ENCODE measurements at regions not wholly inside any gene's neighbourhood (a gene's known extent, or its start where the extent isn't known, plus 50 kb on each side); places are given as distances from the start of the nearest gene placed in this dataset.
"Not testable (repeated sequence)": the region's sequence is repeated elsewhere in the genome, so short reads cannot be mapped to it uniquely, and the experiment has no call there.

- not testable (repeated sequence) for DNase-seq
Observed at GRCh38 chr15:77861997-77862635, 215.4 kb downstream of the TBC1D2B start.

DNA sequence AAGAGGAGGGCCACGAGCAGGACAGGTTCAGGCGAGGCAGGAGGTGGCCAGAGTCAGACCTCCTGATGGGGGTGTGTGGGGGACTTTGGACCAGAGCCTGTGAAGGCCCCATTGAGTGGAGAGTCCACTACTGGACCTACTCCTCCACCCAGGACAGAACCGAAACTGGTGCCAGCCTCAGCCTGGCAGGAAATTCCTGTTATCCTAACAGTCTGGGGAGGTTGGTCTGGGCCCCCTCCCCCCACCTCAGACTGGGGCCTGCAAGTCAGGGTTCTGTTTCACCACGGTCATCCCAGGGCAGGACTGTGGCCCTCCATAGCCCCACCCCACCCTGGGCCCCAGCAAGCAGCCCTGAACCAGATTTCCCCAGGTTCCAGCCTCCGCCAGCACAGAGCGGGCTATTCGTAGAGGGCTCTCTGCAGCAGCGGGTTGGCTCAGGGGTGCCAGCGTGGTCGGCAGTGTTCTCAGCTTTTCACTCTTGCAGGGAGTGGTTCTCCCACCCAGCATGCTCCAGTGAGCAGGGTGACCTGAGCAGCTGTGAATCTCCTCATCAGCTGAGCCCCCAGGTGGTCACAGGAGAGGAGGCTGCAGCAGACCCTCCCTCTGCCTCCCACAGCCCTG, 217.3 kb downstream of the TBC1D2B start:
- DNase-seq: no peak

GRCh38 chr15:77859491-77860060, 217.9 kb downstream of the TBC1D2B start:
- DNase-seq: no peak

- no peak for DNase-seq
Observed at GRCh38 chr15:77858792-77859490, 218.6 kb downstream of the TBC1D2B start.

- no peak for DNase-seq
Observed at GRCh38 chr15:77857419-77857818, 220.1 kb downstream of the TBC1D2B start.

DNA sequence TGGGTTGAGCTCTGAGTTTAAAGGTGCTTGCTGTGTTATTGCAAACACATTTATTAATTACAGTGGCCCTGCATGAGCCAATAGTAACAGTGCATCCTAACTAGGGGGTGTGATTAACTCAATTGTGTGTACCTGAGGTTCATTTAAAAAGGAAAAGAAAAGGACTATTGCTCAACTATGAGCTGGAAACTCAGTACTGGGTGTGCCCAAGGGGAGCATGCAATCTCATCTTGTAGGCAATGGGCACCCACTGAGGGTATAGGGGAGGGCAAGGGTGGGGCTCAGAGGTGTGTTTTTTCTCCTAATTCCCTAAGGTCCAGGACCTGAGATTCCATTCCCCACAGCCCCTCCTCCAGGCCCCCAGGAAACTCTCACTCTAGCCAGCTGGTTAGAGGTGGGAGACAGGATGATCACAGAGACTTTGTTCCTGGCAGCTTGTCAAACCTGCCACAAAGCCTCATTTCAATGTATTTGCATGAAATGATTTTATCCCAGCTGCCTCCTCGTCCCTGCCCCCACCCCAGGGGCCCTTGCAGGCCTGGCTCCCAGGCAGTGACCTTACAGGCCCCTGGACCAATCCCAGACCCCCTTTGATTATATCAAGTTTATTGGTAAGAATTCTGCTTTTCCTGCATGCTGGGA, 220.7 kb downstream of the TBC1D2B start:
- DNase-seq: no peak

- no peak for DNase-seq
Observed at GRCh38 chr15:77855871-77856270, 221.6 kb downstream of the TBC1D2B start.

DNA sequence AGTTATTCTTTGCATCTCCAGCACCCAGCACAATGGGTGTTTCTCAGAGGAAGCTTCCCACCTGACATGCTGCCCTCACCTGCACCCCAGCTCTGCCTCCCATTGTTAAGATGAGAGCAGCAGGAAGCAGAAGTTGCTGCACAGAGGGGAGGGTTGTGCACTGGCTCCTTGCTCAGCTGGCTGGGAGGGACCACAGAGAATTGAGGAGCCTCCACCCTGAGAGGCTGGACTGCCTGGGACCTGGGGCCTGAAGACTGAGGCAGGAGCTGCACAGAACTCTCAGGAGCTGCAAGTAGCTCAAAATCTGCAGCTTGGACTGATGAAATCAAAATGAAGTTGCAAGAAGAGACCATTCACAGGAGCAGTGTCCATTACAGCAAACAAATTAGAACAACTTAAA, 222.3 kb upstream of the LINGO1 start:
- DNase-seq: no peak

- DNase-seq: no peak
Observed at GRCh38 chr15:77853910-77854309, 221.2 kb upstream of the LINGO1 start.

GRCh38 chr15:77853008-77853328, 220.3 kb upstream of the LINGO1 start:
- DNase-seq: no peak

DNA sequence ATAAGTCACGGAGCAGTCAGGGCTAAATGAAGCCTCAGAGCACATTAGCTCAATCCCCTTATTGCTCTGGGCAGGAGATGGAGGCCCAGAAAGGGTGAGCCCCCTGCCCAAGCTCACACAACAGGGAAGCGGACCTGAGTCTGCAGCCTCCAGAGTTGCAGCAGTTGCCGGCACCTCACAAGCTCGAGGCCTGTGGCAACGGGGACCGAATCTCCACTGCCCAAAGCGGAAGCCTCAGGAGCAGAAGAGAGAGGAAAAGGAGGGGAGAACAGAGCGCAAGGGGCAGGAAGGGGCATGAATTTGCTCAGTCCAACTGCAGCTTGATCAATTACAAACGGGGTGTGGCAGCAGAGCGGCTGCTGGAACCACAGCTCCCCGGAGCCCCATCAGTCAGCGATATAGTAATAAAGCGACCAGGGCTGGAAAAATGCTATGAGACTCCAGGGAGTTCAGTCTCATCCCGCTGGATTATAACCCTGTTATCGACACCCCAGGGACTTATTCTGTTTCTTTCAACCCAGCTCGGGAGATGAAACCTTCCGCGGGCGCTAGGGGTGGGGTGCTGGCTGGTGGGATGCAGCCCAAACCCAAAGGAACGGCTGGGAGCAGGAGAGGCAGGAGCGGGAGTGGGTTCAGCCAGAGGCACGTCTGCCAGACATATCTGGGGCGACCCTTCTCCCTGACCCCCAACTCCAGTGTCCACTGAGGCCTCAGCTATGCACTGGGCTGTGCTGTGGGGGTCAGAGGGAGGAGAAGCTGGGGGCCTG, 219.7 kb upstream of the LINGO1 start:
- DNase-seq: no peak

GRCh38 chr15:77851691-77852090, 219.0 kb upstream of the LINGO1 start:
- DNase-seq: no peak

GRCh38 chr15:77851086-77851485, 218.4 kb upstream of the LINGO1 start:
- DNase-seq: no peak

- no peak for DNase-seq
Observed at GRCh38 chr15:77846986-77847385, 214.3 kb upstream of the LINGO1 start.

GRCh38 chr15:77846360-77846759, 213.6 kb upstream of the LINGO1 start:
- DNase-seq: no peak

DNA sequence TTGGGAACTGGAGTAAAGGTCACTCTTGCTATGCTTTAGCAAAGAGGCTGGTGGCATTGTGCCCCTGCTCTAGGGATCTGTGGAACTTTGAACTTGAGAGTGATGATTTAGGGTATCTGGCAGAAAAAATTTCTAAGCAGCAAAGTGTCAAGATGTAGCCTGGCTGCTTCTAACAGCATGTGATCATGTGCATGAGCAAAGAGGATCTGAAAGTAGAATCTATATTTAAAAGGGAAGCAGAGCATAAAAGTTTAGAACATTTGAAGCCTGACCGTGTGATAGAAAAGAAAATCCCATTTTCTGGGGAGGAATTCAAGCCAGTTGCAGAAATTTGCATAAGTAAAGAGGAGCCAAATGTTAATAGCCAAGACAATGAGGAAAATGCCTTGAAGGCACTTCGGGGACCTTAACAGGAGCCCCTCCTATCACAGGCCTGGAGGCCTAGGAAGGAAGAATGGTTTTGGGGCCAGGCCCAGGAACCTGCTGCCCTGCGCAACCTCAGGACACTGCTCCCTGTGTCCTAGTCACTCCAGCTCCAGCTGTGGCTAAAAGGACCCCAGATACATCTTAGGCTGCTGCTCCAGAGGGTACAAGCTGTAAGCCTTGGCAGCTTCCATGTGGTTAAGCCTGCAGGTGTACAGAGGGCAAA, 212.2 kb upstream of the LINGO1 start:
- DNase-seq: no peak

- no peak for DNase-seq
Observed at GRCh38 chr15:77843546-77843945, 210.8 kb upstream of the LINGO1 start.

- no peak for DNase-seq
Observed at GRCh38 chr15:77840991-77841775, 208.5 kb upstream of the LINGO1 start.

DNA sequence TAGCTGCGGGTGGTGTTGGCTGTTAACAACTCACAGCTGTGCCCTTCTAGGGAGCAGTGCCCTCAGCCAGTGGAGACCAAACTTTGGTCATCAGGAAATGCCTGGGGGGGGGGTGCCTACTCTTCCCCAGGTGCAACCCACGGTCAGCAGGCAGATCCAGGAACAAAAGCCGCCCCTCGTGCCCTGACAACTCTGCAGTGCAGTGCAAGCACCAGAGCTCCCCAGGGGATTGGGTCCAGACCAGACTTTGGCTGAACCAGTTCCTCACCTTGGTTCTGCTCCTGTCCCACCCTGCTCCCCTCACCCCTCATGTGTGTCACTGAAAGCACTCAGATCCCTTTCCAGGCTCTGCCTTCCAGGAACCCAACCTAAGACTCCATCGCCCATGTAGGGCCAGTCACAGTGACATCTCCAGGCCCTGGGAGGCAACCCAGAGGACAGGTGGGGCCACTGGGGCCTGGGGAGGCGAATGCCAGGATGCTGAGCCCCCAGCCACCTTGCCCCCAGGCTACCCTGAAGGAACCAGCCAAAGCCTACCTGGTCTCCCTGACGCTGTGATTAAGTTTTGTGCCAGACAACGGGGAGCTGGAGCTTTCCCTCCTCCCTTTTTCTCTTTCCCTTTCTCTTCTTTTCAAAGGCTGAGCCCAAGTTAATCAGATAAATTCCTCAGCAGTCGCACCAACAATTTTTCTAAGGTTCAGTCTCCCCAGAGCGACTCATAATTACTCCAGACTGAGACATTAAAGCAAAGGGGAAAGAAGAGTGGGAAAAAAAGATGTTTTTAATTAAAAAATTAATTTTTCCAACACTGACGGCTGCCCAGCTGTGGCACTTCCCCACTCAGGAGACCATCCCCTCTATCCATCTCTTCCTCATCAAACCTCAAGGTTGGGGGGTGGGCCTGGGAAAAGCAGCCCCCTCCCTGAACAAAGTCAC, 207.5 kb upstream of the LINGO1 start:
- no peak for DNase-seq

DNA sequence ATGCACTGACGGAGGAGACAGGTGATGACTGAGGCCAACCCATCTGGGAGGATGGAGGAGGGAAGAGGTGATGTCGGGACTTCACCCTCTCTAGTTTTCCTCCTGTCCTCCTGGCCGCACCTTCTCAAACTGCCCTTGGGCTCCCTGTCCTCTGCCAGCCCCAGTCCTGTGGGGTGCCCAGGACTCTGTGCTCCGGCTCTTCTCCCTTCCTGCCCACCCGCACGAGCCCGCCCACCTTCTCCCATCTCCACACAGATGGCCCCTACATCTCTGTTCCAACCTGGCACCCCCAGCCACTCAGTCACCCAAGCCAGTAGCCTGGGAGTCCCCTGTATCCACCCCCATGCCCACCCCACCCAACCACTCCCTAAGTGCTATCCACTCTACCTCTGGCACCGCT, 206.7 kb upstream of the LINGO1 start:
- no peak for DNase-seq
